ENCODE measurements at regions not wholly inside any gene's neighbourhood (a gene's known extent, or its start where the extent isn't known, plus 50 kb on each side); places are given as distances from the start of the nearest gene placed in this dataset.

DNA sequence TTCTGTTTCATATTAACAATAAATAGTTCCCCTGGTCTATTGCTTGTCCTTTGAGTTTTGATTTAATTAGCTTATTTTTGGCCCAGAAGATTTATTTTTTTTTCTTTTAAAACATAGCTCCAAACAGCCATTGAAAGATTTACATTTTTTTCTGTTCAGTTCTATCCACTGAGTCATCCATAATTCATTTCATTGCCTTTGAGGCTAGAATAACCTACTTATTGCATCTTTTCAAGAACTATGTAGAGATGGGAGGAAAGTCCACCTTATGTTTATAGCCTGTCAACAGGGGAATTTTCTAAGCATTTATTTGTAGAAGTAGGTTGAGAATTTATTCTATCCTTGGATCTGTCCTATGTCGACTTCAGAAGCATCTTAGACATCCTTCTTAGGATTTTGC lies 53.4 kb upstream of the CHD2 start:
- TF ChIP-seq, protein P1, sequence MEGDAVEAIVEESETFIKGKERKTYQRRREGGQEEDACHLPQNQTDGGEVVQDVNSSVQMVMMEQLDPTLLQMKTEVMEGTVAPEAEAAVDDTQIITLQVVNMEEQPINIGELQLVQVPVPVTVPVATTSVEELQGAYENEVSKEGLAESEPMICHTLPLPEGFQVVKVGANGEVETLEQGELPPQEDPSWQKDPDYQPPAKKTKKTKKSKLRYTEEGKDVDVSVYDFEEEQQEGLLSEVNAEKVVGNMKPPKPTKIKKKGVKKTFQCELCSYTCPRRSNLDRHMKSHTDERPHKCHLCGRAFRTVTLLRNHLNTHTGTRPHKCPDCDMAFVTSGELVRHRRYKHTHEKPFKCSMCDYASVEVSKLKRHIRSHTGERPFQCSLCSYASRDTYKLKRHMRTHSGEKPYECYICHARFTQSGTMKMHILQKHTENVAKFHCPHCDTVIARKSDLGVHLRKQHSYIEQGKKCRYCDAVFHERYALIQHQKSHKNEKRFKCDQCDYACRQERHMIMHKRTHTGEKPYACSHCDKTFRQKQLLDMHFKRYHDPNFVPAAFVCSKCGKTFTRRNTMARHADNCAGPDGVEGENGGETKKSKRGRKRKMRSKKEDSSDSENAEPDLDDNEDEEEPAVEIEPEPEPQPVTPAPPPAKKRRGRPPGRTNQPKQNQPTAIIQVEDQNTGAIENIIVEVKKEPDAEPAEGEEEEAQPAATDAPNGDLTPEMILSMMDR (conservative IDR thresholded peaks at IDR 0.05) = no peak
- TF ChIP-seq ZFX (IDR thresholded peaks at IDR 0.05) = no peak

Data from C4-2B (cell line).